Fibroblast of the aortic adventitia (primary cell): ENCODE measurements at regions not wholly inside any gene's neighbourhood (a gene's known extent, or its start where the extent isn't known, plus 50 kb on each side); places are given as distances from the start of the nearest gene placed in this dataset.

ENCODE experiments used
- DNase-seq: peaks from one replicate; pipeline ENCODE4 v3.0.0-alpha.2; 2010; ENCODE audit warnings: low read depth
- H3K4me3 ChIP-seq: 2 replicates; pipeline ENCODE4 v1.5.1; 2011; ENCODE audit warnings: low read depth, mild to moderate bottlenecking, control low read depth, low read length, moderate library complexity
- CTCF ChIP-seq: IDR thresholded peaks from 2 replicates; pipeline ENCODE4 v1.5.1; 2011; ENCODE audit warnings: mild to moderate bottlenecking, low read length, control low read depth, inconsistent platforms; ENCODE audit not compliant: insufficient read depth

- DNase-seq = no peak
- H3K4me3 ChIP-seq = no peak overlapping the region
- no peak for TF ChIP-seq CTCF
Measured at GRCh38 chr2:153169609-153170008, 309.0 kb downstream of the RPRM start.

GRCh38 chr2:153165021-153165420 lies 313.5 kb downstream of the RPRM start:
- H3K4me3 ChIP-seq = no peak overlapping the region
- DNase-seq = no peak
- no peak for TF ChIP-seq CTCF

- H3K4me3 ChIP-seq = no peak overlapping the region
- DNase-seq = no peak
Measured at GRCh38 chr2:153163055-153163454, 315.5 kb downstream of the RPRM start.

GRCh38 chr2:153156743-153157142 lies 321.8 kb downstream of the RPRM start:
- no peak for DNase-seq
- H3K4me3 ChIP-seq = no peak overlapping the region
- no peak for TF ChIP-seq CTCF

More at GRCh38 chr2:153163055-153163454, 315.5 kb downstream of the RPRM start:
- no peak for TF ChIP-seq CTCF

- no peak for TF ChIP-seq CTCF
- DNase-seq = no peak
- H3K4me3 ChIP-seq = no peak overlapping the region
Measured at GRCh38 chr2:153152036-153152435, 326.5 kb downstream of the RPRM start.

- H3K4me3 ChIP-seq = no peak overlapping the region
- DNase-seq = no peak
- no peak for TF ChIP-seq CTCF
Measured at GRCh38 chr2:153145470-153145978, 333.0 kb downstream of the RPRM start.

GRCh38 chr2:153143540-153143939 lies 335.0 kb downstream of the RPRM start:
- no peak for TF ChIP-seq CTCF
- H3K4me3 ChIP-seq = no peak overlapping the region
- DNase-seq = no peak
